ENCODE measurements at regions not wholly inside any gene's neighbourhood (a gene's known extent, or its start where the extent isn't known, plus 50 kb on each side); places are given as distances from the start of the nearest gene placed in this dataset.
A peak's percentile ranks its signal among the peaks of the same experiment; 100 is the strongest.

DNA sequence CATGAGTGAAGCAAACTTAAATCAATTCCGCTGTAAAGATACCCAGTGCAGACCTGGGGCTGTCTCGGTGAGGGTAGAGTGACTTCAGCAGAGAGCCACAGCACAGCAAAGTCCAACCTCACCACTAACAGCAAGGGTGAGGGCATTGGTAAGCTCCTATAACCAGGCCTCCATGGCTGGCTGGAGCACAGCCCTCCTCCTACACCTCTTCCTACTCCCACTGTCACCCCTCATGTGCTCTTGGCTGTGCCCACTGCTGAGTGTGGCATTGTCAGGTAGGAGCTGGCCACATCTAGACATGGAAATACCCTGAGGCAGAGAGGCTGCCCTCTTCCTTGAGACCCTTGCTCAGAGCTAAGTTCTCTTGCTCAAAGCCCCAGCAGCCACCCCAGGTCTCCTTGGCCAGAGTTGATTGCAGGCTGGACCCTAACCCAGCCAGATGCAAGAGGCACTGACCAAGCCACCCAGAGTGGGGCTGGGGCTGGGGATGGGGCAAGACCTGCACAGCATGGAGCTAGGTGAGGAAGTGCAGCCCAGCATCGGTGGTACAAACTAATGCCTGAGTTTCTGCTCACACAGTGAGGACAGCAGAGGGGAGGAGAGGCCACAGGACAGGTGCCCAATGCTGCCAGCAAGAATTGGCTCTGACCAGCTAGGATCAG lies 77.6 kb upstream of the RAB6C start:
- peak; percentile 35 for DNase-seq

DNA sequence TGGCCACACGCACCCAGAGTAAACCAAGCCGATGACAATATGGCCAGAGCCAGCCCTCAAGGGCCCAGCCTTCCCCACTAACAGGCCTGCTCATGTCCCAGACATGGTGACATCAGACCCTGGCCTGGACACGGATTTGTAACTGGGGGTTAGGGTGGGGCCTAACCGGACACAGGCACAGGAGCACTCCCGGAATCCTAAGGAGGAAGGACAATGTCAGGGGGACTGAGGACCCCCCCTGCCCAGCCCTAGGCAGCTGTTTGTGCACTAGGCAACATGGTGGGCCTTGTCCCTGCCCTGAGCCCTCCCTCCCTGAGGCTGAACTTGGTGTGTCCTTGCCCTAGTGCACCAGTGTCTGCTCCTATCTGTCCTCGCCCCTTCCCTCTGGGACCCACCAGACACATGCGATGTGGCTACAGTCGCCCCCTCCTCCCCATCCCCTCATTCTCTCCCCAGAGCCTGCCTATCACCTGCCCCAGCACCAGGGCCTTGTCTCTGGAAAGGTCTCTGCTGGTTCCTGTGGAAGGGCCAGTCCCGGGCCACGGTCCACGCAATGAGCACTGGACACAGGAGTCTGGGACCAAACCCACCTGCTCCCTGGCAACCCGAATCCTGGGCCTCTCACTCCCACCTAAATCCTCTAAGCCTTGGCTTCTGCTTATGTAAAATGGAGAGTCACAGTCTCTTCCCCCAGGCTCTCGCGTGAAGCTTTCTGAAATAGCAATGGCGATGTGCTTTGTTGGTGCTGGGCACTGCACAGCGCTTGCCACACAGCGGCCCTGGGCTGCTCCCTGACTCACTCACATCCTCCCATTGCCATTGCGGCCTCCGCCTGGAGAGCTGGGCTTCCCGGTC lies 76.5 kb upstream of the RAB6C start:
- DNase-seq, result peak; percentile 32

GRCh38 chr2:129903586-129904425 lies 75.7 kb upstream of the RAB6C start:
- peak; percentile 41 for DNase-seq

- peak; percentile 30 for DNase-seq
Measured at GRCh38 chr2:129904532-129905446, 74.7 kb upstream of the RAB6C start.

GRCh38 chr2:129905664-129906081 lies 73.8 kb upstream of the RAB6C start:
- no peak for DNase-seq

DNA sequence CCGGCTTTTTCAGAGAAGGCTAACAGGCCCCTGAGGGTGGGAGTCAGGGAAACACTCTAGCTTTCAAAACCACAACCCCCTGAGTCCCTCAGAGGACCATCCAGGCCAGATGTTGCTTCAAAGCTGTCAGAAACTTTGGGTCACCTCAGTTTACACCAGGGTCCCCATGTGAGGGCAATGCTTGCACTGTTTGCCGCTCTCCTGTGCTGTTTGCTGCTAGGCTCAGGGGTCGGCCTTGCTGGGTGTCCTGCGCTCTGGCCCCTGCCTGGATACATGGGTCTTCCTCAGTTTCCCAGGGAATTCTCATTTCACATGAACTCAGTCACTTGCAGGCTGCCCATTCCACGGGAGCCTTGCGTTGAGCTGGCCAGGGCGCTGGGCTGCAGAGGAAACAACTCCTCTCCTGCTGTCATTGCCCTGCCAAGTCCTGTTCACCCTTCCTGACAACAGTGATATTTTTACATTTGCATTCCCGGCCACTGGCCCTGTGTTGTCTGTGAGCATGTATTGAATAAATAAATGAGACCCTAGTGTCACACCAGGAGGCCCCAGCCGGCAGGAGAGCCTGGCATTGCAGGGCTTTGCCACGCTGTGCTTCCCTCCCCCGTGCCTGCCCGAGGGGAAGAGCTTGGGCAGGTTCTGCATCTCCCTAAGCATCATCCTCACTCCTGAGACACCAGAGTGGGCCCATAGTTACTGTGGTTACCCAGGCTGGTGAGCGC lies 73.2 kb upstream of the RAB6C start:
- DNase-seq, result peak; percentile 30

GRCh38 chr2:129906861-129907235 lies 72.6 kb upstream of the RAB6C start:
- DNase-seq, result peak; percentile 26

GRCh38 chr2:129907256-129907998 lies 72.0 kb upstream of the RAB6C start:
- peak; percentile 37 for DNase-seq

GRCh38 chr2:129908721-129909373 lies 70.6 kb upstream of the RAB6C start:
- peak; percentile 40 for DNase-seq

DNA sequence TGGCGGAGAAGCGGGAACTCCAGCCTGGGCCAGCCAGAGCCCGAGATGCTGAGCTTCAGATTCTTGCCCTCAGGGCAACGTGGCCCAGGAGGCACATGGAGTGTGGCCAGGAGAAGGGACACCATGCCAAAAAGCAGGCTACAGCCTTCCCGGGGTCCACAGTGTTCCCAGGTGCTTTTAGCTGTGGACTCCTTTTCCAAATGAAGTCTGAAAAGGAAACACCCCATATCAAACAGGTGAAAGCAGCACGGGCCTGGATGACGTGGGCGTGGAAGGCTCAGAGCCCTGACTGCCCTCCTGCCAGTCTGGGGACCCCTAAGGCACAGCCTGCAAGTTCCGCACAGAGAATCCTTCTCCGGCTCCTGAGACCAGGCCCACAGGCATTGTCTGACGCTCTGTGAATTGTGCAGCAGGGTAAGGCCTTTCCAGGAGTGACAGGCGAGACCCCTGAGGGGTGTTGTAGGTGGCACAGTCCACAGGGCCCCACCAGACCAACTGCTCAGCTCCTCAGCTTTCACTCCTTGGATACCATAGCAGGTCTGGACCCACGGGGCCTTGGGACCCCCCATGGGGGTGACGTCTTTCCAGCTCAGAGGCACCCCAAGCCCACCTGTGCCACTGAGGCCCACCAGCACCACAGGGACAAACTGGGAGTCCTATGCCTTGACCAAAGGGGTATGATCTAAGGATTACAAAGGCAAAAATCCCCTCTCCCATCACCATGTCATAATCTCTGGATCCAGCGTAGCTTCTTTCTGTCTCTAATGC lies 69.6 kb upstream of the RAB6C start:
- peak; percentile 33 for DNase-seq

DNA sequence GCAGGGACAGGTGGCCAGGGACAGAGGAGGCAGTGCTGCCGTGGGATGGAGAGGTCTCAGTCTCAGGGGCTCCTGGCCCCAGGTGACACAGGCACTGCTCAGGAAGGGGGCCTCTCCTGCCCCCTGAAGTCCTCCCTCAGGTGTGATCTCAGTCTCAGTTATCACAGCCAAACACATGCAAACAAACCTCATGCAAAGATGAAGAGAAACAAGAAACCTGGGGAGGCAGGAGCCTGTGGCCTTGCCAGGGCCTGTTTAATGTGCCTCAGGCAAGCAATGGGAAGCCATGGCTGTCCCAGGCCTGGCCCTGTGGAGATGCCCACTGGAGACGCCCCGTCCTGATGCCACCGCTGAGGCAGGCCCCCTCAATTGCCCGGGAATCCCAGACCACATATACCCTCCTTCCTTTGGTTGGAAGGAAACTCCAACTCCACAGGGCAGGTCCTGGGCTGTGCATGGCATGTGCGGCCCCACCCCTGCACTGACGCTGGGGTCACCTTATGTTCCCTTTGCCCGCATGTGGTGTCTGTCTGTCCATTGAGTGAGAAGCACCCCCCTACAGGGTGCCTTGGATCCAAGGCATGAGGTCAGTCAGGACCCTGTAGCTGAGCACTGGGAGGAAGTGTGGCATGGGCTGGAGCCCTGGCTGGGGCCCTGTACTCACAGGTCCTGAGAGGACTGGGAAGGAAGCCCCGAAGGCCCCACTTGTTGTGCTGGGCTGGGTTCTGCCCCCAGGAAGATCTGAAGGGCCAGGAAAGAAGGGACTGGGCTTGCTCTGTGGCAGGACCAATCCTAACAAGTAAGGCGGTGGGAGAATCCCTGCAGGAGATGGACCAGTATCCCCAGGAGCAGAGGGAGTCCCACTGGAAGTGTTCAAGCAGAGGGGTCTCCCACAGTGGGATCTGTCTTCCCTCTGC lies 68.8 kb upstream of the RAB6C start:
- peak; percentile 33 for DNase-seq

GRCh38 chr2:129911363-129912065 lies 68.0 kb upstream of the RAB6C start:
- peak; percentile 42 for DNase-seq

- DNase-seq, result peak; percentile 32
Measured at GRCh38 chr2:129912066-129912820, 67.2 kb upstream of the RAB6C start.

DNA sequence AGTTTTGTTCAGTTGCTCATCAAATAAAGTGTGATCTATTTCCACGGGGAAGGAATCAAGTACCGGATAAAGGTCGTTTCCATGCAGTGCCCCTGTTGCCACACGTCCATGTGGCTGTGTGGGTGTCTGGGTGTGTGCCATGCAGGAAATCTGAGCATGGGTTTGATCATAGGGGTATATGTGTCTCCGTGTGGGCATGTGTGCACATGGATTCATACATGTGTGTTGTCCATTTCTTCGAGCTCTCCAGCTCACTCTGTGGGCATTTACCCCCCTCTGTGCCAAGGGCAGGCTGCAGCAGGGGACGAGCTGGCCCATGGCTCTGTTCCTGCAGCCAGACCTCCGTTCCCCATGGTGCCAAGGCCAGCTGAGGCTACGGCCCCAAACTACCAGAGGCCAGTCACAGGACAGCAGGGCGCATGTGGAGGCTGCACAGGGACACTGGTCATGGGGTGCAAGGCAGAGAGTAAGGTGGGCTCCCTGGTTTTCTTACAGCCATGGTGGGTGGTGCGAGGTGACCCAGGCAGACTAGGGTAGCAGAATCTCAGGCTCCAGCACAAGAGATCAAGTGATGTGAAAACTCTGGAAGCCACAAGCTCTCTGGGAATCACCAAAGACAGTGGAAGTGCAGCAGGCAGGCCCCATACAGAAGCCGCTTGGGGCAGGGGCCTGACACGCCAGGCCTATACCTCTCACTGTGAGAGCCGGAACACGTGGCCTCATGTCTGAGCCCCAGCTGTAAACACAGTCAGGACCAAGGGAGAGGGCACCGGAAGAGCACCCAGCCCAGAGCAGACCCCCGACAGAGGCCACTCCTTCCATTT lies 66.4 kb upstream of the RAB6C start:
- DNase-seq, result peak; percentile 19

DNA sequence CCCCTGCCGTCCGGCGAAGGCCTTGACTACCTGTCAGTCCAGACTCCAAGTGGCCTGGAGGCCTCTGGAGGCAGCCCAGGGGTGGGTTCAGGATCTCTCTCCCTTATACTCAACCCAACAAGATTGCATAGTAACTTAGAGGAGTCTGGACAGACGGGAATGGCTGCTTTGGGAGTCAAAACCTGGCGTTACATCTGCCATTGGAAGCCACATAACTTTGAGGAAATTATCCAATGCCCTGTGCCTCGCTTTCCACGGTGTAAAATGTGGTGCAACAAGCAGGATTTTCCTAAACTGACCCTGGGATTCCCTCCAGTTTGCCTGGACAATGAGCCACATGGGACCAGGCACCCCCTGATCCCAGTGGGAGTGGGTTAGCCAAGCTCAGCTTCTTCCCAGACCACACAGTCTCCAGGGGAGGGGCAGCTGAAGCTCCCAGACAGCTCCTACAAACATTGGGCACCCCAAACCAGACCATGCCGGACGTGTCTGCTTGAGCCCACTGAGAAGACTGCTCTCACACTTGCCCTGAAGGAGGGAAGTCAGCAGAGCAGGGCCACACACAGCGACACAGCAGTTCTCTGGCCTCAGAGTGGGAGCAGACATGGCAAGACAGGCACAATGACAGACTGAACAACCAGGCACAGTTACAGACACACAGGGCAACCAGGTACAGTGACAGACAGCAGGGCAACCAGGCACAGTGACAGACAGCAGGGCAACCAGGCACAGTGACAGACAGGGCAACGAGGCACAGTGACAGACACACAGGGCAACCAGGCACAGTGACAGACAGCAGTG lies 65.6 kb upstream of the RAB6C start:
- peak; percentile 30 for DNase-seq

All from activated CD8-positive, alpha-beta memory T cell treated with anti-CD3 and anti-CD28 coated beads for 24 hours (primary cell).